HG03521 (cell line): ENCODE measurements at regions not wholly inside any gene's neighbourhood (a gene's known extent, or its start where the extent isn't known, plus 50 kb on each side); places are given as distances from the start of the nearest gene placed in this dataset.

Experiments
- ATAC-seq: cut with Tn5 transposase; IDR thresholded peaks from one replicate; pipeline ENCODE4 v1.9.1; 2021; ENCODE audit warnings: mild to moderate bottlenecking, moderate library complexity; ENCODE audit not compliant: unreplicated experiment

GRCh38 chr5:93800988-93801811 lies 59.8 kb upstream of the POU5F2 start:
- no peak for ATAC-seq

GRCh38 chr5:93794954-93795353 lies 53.6 kb upstream of the POU5F2 start:
- no peak for ATAC-seq

GRCh38 chr5:93793159-93793781 lies 51.9 kb upstream of the POU5F2 start:
- no peak for ATAC-seq

- no peak for ATAC-seq
Observed at GRCh38 chr5:93791518-93791972, 50.1 kb upstream of the POU5F2 start.
